GM18520 (cell line): ENCODE measurements at regions not wholly inside any gene's neighbourhood (a gene's known extent, or its start where the extent isn't known, plus 50 kb on each side); places are given as distances from the start of the nearest gene placed in this dataset.
"Not testable (repeated sequence)": the region's sequence is repeated elsewhere in the genome, so short reads cannot be mapped to it uniquely, and the experiment has no call there.

Experiments
- ATAC-seq: cut with Tn5 transposase; IDR thresholded peaks from one replicate; pipeline ENCODE4 v1.9.1; 2021; ENCODE audit not compliant: unreplicated experiment

DNA sequence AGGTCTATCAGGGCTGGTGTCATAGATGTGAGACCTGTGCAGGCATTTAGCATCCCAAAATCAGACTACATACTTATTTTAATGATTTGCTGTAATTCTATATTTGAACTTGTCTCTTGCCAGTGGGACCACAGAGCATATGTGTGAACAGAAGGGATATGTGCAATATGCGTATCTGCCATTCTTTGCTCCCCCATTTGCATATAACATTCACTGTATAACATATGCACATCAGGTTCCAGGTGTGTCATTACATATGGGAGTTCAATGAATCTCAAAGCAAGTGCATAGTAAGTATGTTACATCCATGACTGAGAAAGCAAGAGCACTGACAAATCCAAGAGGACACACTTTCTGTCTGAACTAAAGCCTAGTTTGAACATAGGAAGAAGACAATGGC, 1115.1 kb upstream of the CNTN5 start:
- no peak for ATAC-seq

DNA sequence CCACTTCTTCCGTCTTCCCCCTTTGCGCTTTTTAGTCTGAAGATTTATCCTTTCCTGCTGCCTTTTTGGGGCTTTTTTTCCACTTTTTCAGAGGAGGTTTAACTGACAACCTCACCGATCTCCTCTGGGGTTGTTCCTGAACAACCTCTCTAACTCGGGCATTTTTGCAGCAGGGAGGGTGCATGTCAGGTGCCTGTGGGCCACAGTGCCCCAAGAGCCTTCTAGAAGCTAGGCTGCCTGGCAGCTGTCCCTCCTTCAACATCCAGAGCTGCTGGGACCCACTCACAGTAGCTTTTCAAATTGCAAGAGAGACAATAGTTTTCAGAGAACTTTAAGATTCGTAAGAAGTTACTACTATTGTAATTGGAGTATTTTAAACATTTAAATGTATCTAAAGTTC, 1112.4 kb upstream of the CNTN5 start:
- no peak for ATAC-seq

DNA sequence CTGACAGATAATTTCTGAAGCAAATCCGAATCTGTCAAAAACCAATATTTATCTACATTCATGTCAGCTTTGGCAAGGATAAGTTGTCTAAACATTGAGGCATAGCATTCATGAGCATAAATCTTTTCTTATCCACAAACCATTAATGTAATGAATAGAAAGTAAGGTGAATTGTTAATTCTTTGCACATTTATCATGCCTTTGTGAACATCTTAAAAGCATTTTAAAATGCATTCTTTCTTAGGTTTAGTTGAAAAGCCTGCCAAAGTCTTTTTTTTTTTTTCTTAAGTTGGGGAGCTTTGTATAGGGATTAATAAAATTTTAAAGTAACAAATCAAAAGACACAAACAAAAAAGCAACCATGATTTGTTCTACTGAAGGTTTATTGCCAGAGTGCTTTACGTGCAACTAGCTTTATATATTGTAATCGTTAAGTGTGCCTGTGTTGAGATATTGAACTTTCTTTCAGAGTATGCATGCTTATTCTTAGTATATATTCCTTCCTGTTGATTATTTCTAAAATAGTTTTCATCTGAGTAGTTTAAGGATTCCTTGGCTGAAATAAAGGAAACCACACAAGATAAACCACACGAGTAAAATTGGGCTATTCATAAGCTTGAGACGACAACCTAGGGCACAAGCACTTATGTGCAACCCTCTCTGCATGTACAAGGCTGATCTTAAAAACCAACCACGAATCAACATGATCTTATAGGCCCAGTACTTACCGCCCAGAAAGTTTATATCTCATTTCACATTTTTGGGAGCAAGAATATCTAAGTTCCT, 1110.9 kb upstream of the CNTN5 start:
- ATAC-seq, result no peak

DNA sequence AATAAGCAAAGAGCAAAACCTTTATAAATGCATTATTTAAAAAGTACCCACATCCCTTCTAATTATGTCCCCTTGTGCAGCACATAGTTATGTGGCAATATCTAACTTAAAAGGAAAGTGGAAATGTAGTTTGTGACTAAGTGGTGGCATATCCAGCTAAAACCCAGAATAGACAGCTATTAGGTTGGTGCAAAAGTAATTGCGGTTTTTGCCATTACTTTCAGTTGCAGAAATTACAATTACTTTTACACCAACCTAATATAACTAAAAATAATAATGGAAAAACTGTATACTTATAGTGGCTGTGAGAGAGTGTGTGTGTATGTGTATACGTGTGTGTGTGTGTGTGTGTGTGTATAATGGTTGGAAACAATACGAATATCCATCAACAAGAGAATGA, 1108.1 kb upstream of the CNTN5 start:
- no peak for ATAC-seq

DNA sequence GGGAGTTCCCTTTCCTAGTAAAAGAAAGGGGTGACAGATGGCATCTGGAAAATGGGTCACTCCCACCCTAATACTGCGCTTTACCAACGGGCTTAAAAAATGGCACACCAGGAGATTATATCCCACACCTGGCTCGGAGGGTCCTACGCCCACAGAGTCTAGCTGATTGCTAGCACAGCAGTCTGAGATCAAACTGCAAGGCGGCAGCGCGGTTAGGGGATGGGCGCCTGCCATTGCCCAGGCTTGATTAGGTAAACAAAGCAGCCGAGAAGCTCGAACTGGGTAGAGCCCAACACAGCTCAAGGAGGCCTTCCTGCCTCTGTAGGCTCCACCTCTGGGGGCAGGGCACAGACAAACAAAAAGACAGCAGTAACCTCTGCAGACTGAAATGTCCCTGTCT, 1097.8 kb upstream of the CNTN5 start:
- not testable (repeated sequence) for ATAC-seq

DNA sequence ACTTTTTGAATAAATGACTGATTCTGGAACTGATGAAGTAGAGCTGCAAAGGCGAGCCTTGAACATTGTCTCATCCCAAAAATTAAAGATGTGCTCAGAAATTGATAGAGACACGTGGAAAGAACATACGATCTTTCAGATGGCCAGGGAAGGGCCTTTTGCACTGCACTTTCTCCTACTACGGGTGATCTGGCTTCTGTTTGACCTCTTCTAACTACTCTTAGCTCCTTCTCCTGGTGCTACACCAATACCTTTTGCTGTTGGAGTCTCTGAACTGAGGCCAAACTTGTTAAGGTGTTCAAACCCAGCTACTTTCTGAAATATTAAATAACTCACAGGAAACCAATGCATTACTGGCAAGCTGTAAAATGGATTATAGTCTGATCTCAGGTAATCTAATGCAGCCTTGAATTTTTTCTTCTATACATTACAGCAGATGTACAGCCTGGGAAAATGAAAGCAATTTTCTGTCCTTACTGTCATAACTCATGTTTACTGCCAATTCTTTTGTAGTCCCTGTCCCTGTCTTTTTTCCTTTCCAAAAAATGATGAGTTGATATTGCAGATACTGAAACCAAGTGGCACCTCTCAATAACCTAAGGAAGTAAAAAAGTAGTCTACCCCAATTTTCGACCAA, 1086.1 kb upstream of the CNTN5 start:
- ATAC-seq, result no peak

DNA sequence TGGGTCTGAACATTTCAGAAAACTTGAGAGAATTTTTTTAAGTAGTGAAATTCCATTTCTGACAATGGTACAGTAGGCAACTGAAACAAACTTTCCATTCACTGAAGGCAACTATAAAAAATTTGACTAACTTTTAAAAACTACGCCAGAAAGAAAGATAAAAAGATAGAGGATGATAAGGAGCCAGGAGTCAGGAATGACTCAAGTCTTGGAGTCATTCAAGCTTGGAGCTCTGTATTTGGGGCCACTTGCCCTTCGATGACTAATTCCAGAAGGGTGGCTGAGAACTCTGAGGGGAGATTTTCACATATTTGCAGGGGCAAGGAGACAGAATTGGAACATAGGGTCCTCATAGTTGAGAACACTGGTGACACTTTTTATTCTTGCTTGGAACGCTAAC, 1083.2 kb upstream of the CNTN5 start:
- ATAC-seq, result no peak

DNA sequence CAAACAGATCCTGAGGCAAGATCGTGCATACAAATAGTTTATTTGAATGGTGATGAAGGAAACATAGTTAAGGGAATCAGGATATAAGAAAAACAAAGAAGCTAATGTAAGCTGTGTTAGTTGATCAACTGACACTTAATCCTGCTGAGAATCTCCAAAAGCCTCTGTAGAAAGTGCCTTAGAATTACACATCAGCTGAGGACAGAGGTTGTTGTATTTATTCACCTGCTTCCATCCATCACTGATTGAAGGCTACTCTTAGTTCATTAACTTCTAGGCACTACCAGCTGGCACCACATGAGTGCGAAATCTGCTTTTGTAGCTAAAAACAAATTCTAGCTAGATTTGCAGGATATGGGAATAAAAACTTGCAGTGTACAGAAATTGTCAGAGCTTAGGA, 1082.0 kb upstream of the CNTN5 start:
- ATAC-seq, result no peak

DNA sequence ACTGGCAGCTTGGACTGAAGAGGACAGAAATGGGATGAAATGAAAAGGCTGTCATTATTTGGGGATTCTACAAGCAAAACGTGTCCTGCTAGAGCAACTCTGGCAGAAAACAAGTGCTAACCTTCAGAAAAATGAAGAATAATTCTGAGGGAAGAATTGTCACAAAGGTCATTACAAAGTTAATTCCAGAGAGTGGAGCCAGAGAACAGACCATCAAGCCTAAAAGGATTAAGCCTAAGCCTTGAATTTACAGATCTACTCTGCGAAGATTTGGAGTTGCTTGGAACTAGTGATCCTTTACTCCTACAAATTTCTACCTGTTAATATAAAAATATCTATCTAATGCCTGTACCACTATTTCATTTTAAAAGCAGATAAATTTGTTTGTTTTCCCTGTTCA, 1077.3 kb upstream of the CNTN5 start:
- no peak for ATAC-seq

DNA sequence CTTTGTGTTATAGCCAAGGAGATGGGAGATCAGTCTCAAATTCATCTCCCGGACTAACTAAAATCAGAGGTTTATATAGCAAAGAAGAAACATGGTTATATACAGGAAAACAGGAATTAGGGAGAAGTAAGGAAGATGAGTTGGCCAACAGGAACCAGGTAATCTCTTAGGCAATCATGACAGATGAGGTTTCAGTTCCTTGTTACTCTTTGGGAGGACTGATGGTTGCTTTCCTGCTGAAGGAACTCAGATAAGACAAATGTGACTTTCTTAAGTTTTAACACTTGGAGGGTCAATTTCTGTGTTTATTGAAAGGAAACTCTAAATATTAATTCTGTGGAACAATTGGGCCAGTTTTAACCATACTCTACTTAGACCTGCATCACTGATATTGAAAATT, 1072.0 kb upstream of the CNTN5 start:
- no peak for ATAC-seq

DNA sequence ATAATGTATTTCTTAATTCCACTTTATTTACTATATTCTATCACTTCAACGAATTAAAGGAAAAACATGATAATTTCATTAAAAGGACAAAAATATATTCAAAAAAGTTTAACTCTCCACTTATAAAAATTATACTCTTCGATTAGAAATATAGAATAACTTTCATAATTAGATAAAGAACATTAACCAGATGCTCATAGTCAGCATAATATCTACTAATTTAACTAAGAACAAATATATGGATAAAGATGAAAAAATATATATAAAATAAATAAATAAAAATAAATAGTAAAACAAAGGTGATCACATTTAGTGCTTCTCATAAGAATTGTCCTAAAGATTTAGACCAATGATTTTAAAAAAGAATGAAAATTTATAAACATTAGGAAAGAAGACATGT, 1065.2 kb upstream of the CNTN5 start:
- ATAC-seq, result no peak

DNA sequence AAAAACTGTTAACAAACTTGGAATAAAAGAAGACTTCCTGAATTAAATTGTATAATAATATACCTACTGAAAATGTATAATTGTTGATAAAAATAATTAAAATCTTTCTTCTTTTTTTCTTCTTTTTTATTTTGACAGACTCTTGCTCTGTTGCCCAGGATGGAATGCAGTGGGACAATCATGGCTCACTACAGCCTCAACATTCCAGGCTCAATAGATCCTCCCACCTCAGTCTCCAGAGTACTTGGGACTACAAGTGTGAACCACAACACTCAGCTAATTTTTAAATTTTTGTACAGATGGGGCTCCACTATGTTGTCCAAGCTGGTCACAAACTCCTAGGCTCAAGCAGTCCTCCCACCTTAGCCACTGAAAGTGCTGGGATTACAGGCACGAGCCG, 1063.8 kb upstream of the CNTN5 start:
- no peak for ATAC-seq

DNA sequence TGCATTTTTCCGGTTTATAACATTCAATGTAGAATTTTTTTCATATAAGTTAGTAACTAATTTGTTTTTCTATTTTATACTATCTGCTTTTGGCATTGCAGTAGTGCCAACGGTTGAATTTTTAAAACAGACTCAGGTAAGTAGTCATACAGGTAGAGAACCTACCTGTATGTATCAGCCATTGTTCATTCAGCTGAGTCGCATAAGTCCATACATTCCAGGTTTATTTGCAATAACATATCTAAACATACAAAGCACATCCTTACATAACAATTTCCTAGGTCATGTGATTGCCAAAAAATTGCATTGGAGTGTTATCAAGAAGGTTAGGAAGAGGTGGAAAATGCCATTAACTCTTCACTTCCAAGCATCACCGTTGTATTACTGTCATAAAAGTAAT, 1059.3 kb upstream of the CNTN5 start:
- no peak for ATAC-seq

DNA sequence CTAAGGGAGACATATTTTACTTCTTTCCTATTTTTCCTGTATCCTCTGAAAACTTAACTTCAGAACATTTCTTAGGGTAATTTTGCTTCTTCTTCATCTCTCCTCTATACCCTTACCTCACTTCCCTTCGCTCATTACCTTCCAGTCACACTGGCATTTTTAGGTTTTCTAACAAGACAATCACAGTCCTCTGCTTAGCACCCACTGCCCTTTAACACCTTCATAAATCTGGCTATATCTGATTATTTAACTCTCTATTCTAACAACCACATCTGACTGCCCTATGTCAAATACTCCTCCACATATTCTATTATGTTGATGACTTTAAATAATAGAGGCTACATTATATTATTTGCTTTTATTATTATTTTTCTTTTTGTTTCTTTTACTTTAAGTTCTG, 1058.0 kb upstream of the CNTN5 start:
- no peak for ATAC-seq

DNA sequence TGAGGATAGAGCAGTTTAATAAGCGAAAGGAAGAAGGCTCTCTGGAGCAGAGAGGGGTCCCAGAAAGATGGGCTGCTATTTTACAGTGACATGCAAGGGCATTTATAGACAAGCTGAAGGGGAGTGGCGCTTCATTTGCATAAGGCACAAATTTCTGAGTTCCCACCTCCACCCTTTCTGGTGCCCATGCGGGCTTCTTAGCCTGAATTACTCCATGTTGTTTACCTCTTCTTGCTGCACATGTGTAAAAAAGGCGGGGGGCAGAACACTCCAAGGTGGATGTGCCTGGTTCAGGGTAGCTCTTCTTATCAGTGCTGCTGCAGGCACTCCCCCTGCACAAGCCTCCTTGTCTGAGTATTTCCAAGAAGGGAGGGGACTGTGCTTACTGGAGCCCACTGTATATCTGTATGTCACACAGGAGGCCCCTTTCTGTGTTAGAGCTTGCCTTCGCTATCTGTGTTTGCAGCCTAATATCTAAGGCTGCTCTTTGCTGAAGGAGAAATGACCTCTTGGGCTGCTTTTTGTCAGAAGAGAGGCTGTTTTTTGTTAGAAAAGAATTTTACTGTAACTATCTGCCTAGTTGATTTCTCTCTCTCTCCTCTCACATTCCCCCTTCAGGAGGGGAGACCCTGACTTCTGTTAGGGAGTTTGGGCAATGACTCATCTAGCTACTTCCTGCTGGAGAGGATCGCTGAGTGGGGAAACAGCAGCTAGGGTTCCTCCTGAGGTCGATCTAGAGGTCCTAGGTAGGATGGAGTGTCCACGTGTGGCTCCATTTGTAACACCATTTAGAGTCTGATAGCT, 1057.0 kb upstream of the CNTN5 start:
- no peak for ATAC-seq

DNA sequence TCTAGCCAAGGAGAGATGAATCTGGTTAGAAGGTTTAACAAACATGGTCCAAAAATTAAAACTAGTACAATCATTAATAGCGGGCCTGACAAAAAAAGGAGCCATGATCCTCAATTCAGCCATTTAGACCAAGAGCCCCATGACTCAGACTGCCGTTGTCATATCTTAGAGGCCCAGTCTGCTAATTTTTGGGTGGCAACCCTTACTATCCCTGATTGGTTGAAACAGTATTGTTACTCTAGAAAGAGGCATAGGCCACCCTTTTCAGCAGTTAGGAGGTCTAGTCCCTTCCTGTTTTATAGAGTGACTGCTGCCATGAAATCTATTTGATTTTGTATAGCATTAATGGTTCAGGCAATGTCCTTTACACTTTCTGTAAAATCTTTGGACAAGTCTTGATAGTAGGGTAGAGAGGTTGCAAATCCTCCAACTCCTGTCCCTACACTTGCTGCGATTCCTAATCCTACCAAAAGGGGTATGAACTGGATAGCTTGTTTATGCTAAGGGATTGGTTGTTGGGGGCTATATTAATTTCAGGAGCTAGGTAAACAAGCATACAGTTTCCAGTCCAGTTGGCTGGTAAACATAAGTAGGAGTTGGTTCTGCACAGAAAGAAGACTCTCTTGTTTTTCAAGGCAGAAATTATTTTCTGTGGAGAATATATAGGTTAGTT, 1056.3 kb upstream of the CNTN5 start:
- ATAC-seq, result no peak

DNA sequence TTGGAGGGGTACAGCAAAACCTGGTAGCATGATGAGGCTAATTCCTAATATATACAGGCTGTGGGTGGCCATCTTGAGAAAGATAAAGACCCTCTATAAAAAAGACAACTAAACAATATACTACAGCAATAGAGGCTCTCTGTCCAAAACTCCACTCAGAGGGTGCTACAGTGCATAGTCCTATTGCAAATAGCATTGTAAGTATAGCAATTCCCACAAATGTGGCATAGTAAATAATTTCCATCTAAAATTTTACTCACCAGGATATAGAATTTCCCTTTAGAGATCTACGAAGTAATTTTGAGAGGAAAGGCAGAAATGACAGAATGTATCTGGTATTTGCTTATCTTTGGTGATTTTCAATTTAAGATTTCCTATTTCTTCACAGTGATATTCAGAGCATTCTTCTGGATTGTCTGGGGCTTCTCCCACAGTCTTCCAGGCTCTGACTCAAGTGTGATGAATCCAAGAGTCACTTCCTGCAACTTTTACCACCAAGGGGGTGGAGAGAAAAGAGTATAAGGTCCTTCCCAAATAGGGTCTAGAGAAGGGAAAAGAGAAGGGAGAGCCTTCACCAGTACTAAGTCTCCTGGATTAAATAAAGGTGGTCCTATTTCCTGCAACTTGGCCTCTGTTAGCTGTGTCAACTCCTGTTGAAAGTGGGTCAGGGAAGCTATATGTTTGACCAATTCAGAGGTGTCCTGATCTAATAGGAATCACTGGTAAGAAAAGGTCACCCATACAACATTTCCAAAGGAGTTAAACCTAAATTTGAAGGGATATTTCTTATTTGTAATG, 1054.7 kb upstream of the CNTN5 start:
- ATAC-seq, result no peak

DNA sequence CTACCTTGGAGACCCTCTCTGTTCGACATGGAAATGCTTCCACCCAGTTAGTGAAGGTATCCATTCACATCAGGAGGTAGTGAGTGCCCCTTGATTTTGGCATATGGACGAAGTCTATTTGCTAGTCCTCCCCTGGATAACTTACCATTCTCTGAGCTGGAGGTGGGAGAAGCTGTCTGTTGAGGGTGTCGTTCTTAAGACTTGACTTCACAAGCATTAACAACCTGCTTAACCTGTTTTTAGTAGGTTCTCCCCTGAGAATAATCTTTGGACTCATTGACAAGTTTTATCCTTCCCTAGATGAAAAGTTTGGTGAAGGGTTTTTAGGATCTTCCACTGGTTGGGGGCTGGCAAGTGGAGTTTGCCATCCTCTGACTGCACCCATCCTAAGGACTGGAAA, 1053.8 kb upstream of the CNTN5 start:
- ATAC-seq, result no peak

DNA sequence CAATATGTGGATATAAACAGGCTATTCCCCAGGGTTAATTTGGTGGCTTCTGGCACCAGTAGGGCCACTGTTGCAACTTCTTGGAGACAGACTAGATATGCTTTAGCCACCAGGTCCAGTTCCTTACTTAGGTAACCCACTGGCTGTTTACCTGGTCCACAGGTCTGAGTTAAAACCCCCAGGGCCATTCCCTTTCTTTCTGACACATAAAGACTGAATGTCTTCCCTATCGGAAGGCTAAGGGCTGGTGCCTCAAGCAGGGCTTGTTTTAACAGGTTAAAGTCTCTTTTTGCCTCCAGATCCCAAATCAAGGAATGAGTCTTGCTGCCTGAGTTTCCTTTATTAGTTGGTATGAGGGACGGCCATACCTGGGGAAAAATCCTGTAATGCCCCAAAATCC, 1052.7 kb upstream of the CNTN5 start:
- no peak for ATAC-seq

DNA sequence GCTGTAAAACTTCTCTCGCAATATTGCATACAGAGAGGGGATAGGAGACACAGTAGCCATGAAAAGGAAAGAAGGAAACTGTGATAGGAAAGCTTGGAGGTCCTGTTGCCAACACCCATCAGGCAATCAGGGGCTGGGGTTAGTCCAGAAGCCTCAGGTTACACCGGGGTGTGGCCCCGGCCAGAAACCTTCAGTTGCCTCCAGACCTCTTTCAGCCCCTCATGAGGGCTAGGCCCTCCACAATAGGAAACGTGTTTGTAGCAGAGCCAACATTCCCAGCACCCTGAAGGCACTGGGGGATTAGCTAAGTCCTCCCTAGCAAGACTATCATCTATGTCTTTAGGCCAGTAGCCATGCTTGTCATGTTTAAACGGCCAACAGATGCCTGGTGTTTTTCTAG, 1048.0 kb upstream of the CNTN5 start:
- ATAC-seq, result no peak

DNA sequence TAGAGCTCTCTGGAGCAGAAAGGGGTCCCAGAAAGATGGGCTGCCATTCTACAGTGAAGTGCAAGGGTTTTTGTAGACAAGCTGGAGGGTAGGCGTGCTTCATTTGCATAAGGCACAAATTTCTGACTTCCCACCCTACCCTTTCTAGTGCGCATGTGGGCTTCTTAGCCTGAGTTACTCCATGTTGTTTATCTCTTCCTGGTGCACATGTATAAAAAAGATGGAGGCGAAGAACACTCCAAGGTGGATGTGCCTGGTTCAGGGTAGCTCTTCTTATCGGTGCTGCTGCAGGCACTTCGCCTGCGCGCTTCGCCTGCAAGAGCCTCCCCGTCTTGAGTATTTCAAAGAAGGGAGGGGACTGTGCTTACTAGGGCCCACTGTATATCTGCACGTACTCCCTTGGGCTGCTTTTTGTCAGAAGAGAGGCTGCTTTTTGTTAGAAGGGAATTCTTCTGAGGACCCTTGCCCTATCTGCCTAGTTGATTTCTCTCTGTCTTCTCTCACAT, 1047.3 kb upstream of the CNTN5 start:
- ATAC-seq, result no peak
